Superior temporal gyrus (tissue), 1 donor: ENCODE measurements at regions not wholly inside any gene's neighbourhood (a gene's known extent, or its start where the extent isn't known, plus 50 kb on each side); places are given as distances from the start of the nearest gene placed in this dataset.

ENCODE experiments used
- DNase-seq: peaks from one replicate; pipeline ENCODE4 v3.0.0-alpha.2; 2016; ENCODE audit errors: extremely low spot score

GRCh38 chr7:41134300-41135255, 568.3 kb downstream of the INHBA start:
- DNase-seq: no peak

- DNase-seq: no peak
Observed at GRCh38 chr7:41133690-41134299, 569.1 kb downstream of the INHBA start.

GRCh38 chr7:41131956-41132355, 570.9 kb downstream of the INHBA start:
- DNase-seq: no peak

- DNase-seq: no peak
Observed at GRCh38 chr7:41130561-41131236, 572.2 kb downstream of the INHBA start.

GRCh38 chr7:41130086-41130485, 572.8 kb downstream of the INHBA start:
- DNase-seq: no peak

GRCh38 chr7:41125343-41125742, 577.5 kb downstream of the INHBA start:
- no peak for DNase-seq

GRCh38 chr7:41122256-41122987, 580.5 kb downstream of the INHBA start:
- no peak for DNase-seq

- no peak for DNase-seq
Observed at GRCh38 chr7:41121228-41121627, 581.7 kb downstream of the INHBA start.

GRCh38 chr7:41118486-41118885, 584.4 kb downstream of the INHBA start:
- DNase-seq: no peak

GRCh38 chr7:41117431-41117830, 585.5 kb downstream of the INHBA start:
- DNase-seq: no peak

GRCh38 chr7:41116817-41117216, 586.1 kb downstream of the INHBA start:
- DNase-seq: no peak

- DNase-seq: no peak
Observed at GRCh38 chr7:41116337-41116736, 586.6 kb downstream of the INHBA start.

- DNase-seq: no peak
Observed at GRCh38 chr7:41114691-41115090, 588.2 kb downstream of the INHBA start.

GRCh38 chr7:41114131-41114530, 588.8 kb downstream of the INHBA start:
- no peak for DNase-seq

GRCh38 chr7:41113719-41114118, 589.2 kb downstream of the INHBA start:
- no peak for DNase-seq

GRCh38 chr7:41110186-41110585, 592.7 kb downstream of the INHBA start:
- no peak for DNase-seq

GRCh38 chr7:41108821-41109220, 594.1 kb downstream of the INHBA start:
- no peak for DNase-seq

- no peak for DNase-seq
Observed at GRCh38 chr7:41107938-41108448, 594.9 kb downstream of the INHBA start.

GRCh38 chr7:41107330-41107937, 595.5 kb downstream of the INHBA start:
- DNase-seq: no peak

- no peak for DNase-seq
Observed at GRCh38 chr7:41104631-41105030, 598.3 kb downstream of the INHBA start.

GRCh38 chr7:41103331-41103730, 599.6 kb downstream of the INHBA start:
- no peak for DNase-seq
